ENCODE measurements at regions not wholly inside any gene's neighbourhood (a gene's known extent, or its start where the extent isn't known, plus 50 kb on each side); places are given as distances from the start of the nearest gene placed in this dataset.
"Not testable (repeated sequence)": the region's sequence is repeated elsewhere in the genome, so short reads cannot be mapped to it uniquely, and the experiment has no call there.

- Histone ChIP-seq H3K27me3 (ENCODE audit: control insufficient read depth, insufficient read depth, low read length) (no peaks in the 10 kb centered on the region), H3K4me2 (ENCODE audit: extremely low read depth, insufficient read depth, low read length) (no peak overlapping the region), H4K20me1 (ENCODE audit: control insufficient read depth, extremely low read depth, insufficient read depth, low read length) (no peaks in the 10 kb centered on the region), H3K4me1 (ENCODE audit: control insufficient read depth, extremely low read depth, insufficient read depth, low read length) (no peaks in the 10 kb centered on the region), H3K36me3 (ENCODE audit: control insufficient read depth, insufficient read depth, low read length) (no peaks in the 10 kb centered on the region), H3K27ac (ENCODE audit: insufficient read depth, low read length) (no peak overlapping the region), H3K79me2 (ENCODE audit: control insufficient read depth, insufficient read depth, low read length) (no peaks in the 10 kb centered on the region), H2AFZ (ENCODE audit: low read length) (no peak overlapping the region), H3K4me3 (replicated peaks in 1 of 4; ENCODE audit: control extremely low read depth in 1 of 4, insufficient read depth in 1 of 4, low read depth in 3 of 4, low read length in 4 of 4) (no peak overlapping the region), H3K9me3 (ENCODE audit: control insufficient read depth, insufficient read depth, low read depth, low read length) (no peaks in the 10 kb centered on the region), H3K9ac (ENCODE audit: insufficient read depth, low read length) (no peak overlapping the region)
- DNase-seq (ENCODE audit: low read depth in 2 of 2), result no peak
- TF ChIP-seq, protein P1, sequence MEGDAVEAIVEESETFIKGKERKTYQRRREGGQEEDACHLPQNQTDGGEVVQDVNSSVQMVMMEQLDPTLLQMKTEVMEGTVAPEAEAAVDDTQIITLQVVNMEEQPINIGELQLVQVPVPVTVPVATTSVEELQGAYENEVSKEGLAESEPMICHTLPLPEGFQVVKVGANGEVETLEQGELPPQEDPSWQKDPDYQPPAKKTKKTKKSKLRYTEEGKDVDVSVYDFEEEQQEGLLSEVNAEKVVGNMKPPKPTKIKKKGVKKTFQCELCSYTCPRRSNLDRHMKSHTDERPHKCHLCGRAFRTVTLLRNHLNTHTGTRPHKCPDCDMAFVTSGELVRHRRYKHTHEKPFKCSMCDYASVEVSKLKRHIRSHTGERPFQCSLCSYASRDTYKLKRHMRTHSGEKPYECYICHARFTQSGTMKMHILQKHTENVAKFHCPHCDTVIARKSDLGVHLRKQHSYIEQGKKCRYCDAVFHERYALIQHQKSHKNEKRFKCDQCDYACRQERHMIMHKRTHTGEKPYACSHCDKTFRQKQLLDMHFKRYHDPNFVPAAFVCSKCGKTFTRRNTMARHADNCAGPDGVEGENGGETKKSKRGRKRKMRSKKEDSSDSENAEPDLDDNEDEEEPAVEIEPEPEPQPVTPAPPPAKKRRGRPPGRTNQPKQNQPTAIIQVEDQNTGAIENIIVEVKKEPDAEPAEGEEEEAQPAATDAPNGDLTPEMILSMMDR (conservative IDR thresholded peaks at IDR 0.05 in 1 of 2, IDR thresholded peaks at IDR 0.05 in 1 of 2; ENCODE audit: low read depth in 1 of 2, low read length in 2 of 2), result no peak
- TF ChIP-seq EZH2 (IDR thresholded peaks at IDR 0.05; ENCODE audit: low read length, missing control alignments), result no peak
These were observed 196.9 kb upstream of the ETV3 start for GRCh38 chr1:157335056-157335455.

DNA sequence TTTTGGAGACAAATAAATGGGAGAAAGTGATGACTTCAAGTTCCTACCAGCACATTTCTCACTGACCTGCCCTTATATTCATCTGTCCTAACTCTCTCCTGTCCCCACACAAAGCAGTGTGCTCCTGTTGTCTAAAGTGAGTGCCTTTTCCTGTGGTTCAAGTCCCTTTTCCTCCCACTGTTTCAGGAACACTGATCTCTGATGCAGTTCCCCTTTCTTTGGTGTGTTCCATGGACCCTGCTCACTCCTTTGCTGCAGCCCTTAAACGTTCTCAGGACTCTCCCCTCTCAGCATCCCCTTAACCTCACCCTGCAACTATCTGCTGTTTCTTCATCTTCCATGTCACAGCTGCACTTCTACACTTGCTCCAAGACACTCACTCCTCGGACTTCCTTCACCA, 195.8 kb upstream of the ETV3 start:
- Histone ChIP-seq H3K36me3 (ENCODE audit: control insufficient read depth, insufficient read depth, low read length) (no peaks in the 10 kb centered on the region), H3K9me3 (ENCODE audit: control insufficient read depth, insufficient read depth, low read depth, low read length) (no peaks in the 10 kb centered on the region), H3K27me3 (ENCODE audit: control insufficient read depth, insufficient read depth, low read length) (no peaks in the 10 kb centered on the region), H2AFZ (ENCODE audit: low read length) (no peak overlapping the region), H3K4me1 (ENCODE audit: control insufficient read depth, extremely low read depth, insufficient read depth, low read length) (no peaks in the 10 kb centered on the region), H3K79me2 (ENCODE audit: control insufficient read depth, insufficient read depth, low read length) (no peaks in the 10 kb centered on the region), H3K4me2 (ENCODE audit: extremely low read depth, insufficient read depth, low read length) (no peak overlapping the region), H3K9ac (ENCODE audit: insufficient read depth, low read length) (no peak overlapping the region), H3K4me3 (replicated peaks in 1 of 4; ENCODE audit: control extremely low read depth in 1 of 4, insufficient read depth in 1 of 4, low read depth in 3 of 4, low read length in 4 of 4) (no peak overlapping the region), H4K20me1 (ENCODE audit: control insufficient read depth, extremely low read depth, insufficient read depth, low read length) (no peaks in the 10 kb centered on the region), H3K27ac (ENCODE audit: insufficient read depth, low read length) (no peak overlapping the region)
- no peak for DNase-seq (ENCODE audit: low read depth in 2 of 2)
- TF ChIP-seq EZH2 (IDR thresholded peaks at IDR 0.05; ENCODE audit: low read length, missing control alignments), result no peak
- TF ChIP-seq, protein P1 (conservative IDR thresholded peaks at IDR 0.05 in 1 of 2, IDR thresholded peaks at IDR 0.05 in 1 of 2; ENCODE audit: low read depth in 1 of 2, low read length in 2 of 2), result no peak

DNA sequence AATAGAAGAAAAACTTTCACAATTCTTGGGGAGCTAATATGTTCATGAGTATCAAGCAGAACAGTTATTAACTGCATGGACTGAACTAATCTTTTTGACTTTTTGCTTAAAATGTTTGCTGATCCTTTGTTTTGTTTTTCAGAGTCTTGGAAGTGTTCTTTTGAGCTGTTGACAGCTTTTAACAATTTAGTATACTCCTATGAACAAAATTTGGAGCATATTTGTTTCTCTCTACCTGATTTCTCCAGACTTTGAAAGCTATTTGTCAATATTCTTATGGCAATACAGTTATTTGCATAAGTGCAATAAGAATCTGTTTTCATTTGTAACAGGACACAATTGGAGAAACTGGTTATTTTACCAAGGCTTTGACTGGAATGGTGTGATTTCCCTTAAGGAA, 192.0 kb upstream of the ETV3 start:
- not testable (repeated sequence) for H3K9ac ChIP-seq (ENCODE audit: insufficient read depth, low read length); H3K36me3 ChIP-seq (ENCODE audit: control insufficient read depth, insufficient read depth, low read length); H3K27me3 ChIP-seq (ENCODE audit: control insufficient read depth, insufficient read depth, low read length); DNase-seq (ENCODE audit: low read depth in 2 of 2); H4K20me1 ChIP-seq (ENCODE audit: control insufficient read depth, extremely low read depth, insufficient read depth, low read length); H3K79me2 ChIP-seq (ENCODE audit: control insufficient read depth, insufficient read depth, low read length); H3K27ac ChIP-seq (ENCODE audit: insufficient read depth, low read length); H3K4me2 ChIP-seq (ENCODE audit: extremely low read depth, insufficient read depth, low read length); H3K4me1 ChIP-seq (ENCODE audit: control insufficient read depth, extremely low read depth, insufficient read depth, low read length); H2AFZ ChIP-seq (ENCODE audit: low read length); H3K9me3 ChIP-seq (ENCODE audit: control insufficient read depth, insufficient read depth, low read depth, low read length); H3K4me3 ChIP-seq (replicated peaks in 1 of 4; ENCODE audit: control extremely low read depth in 1 of 4, insufficient read depth in 1 of 4, low read depth in 3 of 4, low read length in 4 of 4)

DNA sequence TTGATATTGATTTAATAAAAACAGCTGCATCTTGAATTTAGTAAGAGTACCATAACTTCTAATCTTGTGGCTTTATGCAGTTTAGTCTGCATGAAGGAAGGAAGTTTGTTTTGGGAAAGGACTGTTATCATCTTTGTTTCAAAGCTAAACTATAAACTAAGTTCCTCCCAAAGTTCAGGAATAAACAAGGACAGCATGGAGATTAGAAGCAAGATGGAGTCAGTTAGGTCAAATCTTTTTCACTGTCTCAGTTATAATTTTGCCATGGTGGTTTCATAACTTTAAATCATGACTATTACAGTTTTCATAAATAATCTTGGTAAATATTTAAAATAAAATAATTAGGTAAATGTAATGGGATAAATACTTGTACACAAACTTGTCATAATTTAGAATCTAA, 189.9 kb upstream of the ETV3 start:
- H3K9me3 ChIP-seq (ENCODE audit: control insufficient read depth, insufficient read depth, low read depth, low read length); H3K36me3 ChIP-seq (ENCODE audit: control insufficient read depth, insufficient read depth, low read length); H4K20me1 ChIP-seq (ENCODE audit: control insufficient read depth, extremely low read depth, insufficient read depth, low read length); H3K4me1 ChIP-seq (ENCODE audit: control insufficient read depth, extremely low read depth, insufficient read depth, low read length); H3K79me2 ChIP-seq (ENCODE audit: control insufficient read depth, insufficient read depth, low read length); H3K27ac ChIP-seq (ENCODE audit: insufficient read depth, low read length); H2AFZ ChIP-seq (ENCODE audit: low read length); H3K4me3 ChIP-seq (replicated peaks in 1 of 4; ENCODE audit: control extremely low read depth in 1 of 4, insufficient read depth in 1 of 4, low read depth in 3 of 4, low read length in 4 of 4); H3K27me3 ChIP-seq (ENCODE audit: control insufficient read depth, insufficient read depth, low read length); H3K9ac ChIP-seq (ENCODE audit: insufficient read depth, low read length); DNase-seq (ENCODE audit: low read depth in 2 of 2); H3K4me2 ChIP-seq (ENCODE audit: extremely low read depth, insufficient read depth, low read length): not testable (repeated sequence)

All from fibroblast of lung (primary cell).